ENCODE measurements at regions not wholly inside any gene's neighbourhood (a gene's known extent, or its start where the extent isn't known, plus 50 kb on each side); places are given as distances from the start of the nearest gene placed in this dataset.

- DNase-seq, result no peak
These were observed 478.2 kb upstream of the LRRN3 start for GRCh38 chr7:110612680-110613079.

Measured in NCI-H1092 treated with DMSO at 0.1 percent for 48 hours (cell line).